Activated CD4-positive, alpha-beta T cell treated with anti-CD3 and anti-CD28 coated beads for 48 hours (primary cell): ENCODE measurements at regions not wholly inside any gene's neighbourhood (a gene's known extent, or its start where the extent isn't known, plus 50 kb on each side); places are given as distances from the start of the nearest gene placed in this dataset.
"Not testable (repeated sequence)": the region's sequence is repeated elsewhere in the genome, so short reads cannot be mapped to it uniquely, and the experiment has no call there.

ENCODE experiments used
- DNase-seq: peaks from one replicate; pipeline ENCODE4 v3.0.0-alpha.2; 2020

GRCh38 chr3:152198665-152199064 is 70.1 kb upstream of the MBNL1 start:
- DNase-seq: no peak

GRCh38 chr3:152199102-152199840 is 69.5 kb upstream of the MBNL1 start:
- no peak for DNase-seq

- DNase-seq: no peak
Measured at GRCh38 chr3:152200476-152201420, 68.0 kb upstream of the MBNL1 start.

- no peak for DNase-seq
Measured at GRCh38 chr3:152202976-152203626, 65.6 kb upstream of the MBNL1 start.

GRCh38 chr3:152203652-152204051 is 65.1 kb upstream of the MBNL1 start:
- DNase-seq: no peak

- DNase-seq: no peak
Measured at GRCh38 chr3:152204218-152204617, 64.5 kb upstream of the MBNL1 start.

- no peak for DNase-seq
Measured at GRCh38 chr3:152205097-152205593, 63.6 kb upstream of the MBNL1 start.

- no peak for DNase-seq
Measured at GRCh38 chr3:152206243-152206760, 62.4 kb upstream of the MBNL1 start.

GRCh38 chr3:152208439-152208838 is 60.3 kb upstream of the MBNL1 start:
- no peak for DNase-seq

GRCh38 chr3:152209060-152209459 is 59.7 kb upstream of the MBNL1 start:
- DNase-seq: no peak

- DNase-seq: no peak
Measured at GRCh38 chr3:152209776-152210175, 59.0 kb upstream of the MBNL1 start.

- no peak for DNase-seq
Measured at GRCh38 chr3:152210697-152211096, 58.0 kb upstream of the MBNL1 start.

- DNase-seq: no peak
Measured at GRCh38 chr3:152211655-152212054, 57.1 kb upstream of the MBNL1 start.

- DNase-seq: no peak
Measured at GRCh38 chr3:152213203-152213602, 55.5 kb upstream of the MBNL1 start.

GRCh38 chr3:152213938-152214337 is 54.8 kb upstream of the MBNL1 start:
- no peak for DNase-seq

- DNase-seq: not testable (repeated sequence)
Measured at GRCh38 chr3:152216960-152217865, 51.5 kb upstream of the MBNL1 start.

GRCh38 chr3:152218602-152219001 is 50.1 kb upstream of the MBNL1 start:
- DNase-seq: no peak
